Stimulated activated CD8-positive, alpha-beta memory T cell treated with anti-CD3 and anti-CD28 coated beads, Interleukin-12 subunit alpha, Interleukin-12 subunit beta, amount 100 ng/mL, for 24 hours (primary cell): ENCODE measurements at regions not wholly inside any gene's neighbourhood (a gene's known extent, or its start where the extent isn't known, plus 50 kb on each side); places are given as distances from the start of the nearest gene placed in this dataset.

Experiments used
- DNase-seq: peaks from one replicate; pipeline ENCODE4 v3.0.0-alpha.2; 2020; ENCODE audit errors: extremely low read depth

GRCh38 chr9:71589612-71590011 lies 178.7 kb downstream of the CEMIP2 start:
- DNase-seq = no peak

- DNase-seq = no peak
Measured at GRCh38 chr9:71587576-71588362, 180.5 kb downstream of the CEMIP2 start.

- DNase-seq = no peak
Measured at GRCh38 chr9:71583792-71584191, 184.5 kb downstream of the CEMIP2 start.

- no peak for DNase-seq
Measured at GRCh38 chr9:71582347-71582746, 186.0 kb downstream of the CEMIP2 start.

- no peak for DNase-seq
Measured at GRCh38 chr9:71581101-71581500, 187.2 kb downstream of the CEMIP2 start.

- DNase-seq = no peak
Measured at GRCh38 chr9:71571186-71571585, 197.1 kb downstream of the CEMIP2 start.

- no peak for DNase-seq
Measured at GRCh38 chr9:71567890-71568289, 200.4 kb downstream of the CEMIP2 start.

- DNase-seq = no peak
Measured at GRCh38 chr9:71562140-71562539, 206.2 kb downstream of the CEMIP2 start.

- no peak for DNase-seq
Measured at GRCh38 chr9:71557310-71557709, 211.0 kb downstream of the CEMIP2 start.

- DNase-seq = no peak
Measured at GRCh38 chr9:71552480-71552879, 215.8 kb downstream of the CEMIP2 start.

- no peak for DNase-seq
Measured at GRCh38 chr9:71549023-71549422, 219.3 kb downstream of the CEMIP2 start.

- DNase-seq = no peak
Measured at GRCh38 chr9:71544464-71544863, 223.8 kb downstream of the CEMIP2 start.

GRCh38 chr9:71541436-71541835 lies 226.9 kb downstream of the CEMIP2 start:
- DNase-seq = no peak

GRCh38 chr9:71524996-71525580 lies 243.2 kb downstream of the CEMIP2 start:
- DNase-seq = no peak

GRCh38 chr9:71524516-71524915 lies 243.8 kb downstream of the CEMIP2 start:
- DNase-seq = no peak

- DNase-seq = no peak
Measured at GRCh38 chr9:71521132-71521531, 247.2 kb downstream of the CEMIP2 start.

GRCh38 chr9:71519098-71519696 lies 249.1 kb downstream of the CEMIP2 start:
- DNase-seq = no peak

- DNase-seq = no peak
Measured at GRCh38 chr9:71518045-71518827, 250.1 kb downstream of the CEMIP2 start.

- DNase-seq = no peak
Measured at GRCh38 chr9:71515626-71516025, 252.7 kb downstream of the CEMIP2 start.

GRCh38 chr9:71515107-71515506 lies 253.2 kb downstream of the CEMIP2 start:
- DNase-seq = no peak

- DNase-seq = no peak
Measured at GRCh38 chr9:71514344-71514975, 253.9 kb downstream of the CEMIP2 start.

- no peak for DNase-seq
Measured at GRCh38 chr9:71509054-71509453, 259.3 kb downstream of the CEMIP2 start.
